ENCODE measurements at regions not wholly inside any gene's neighbourhood (a gene's known extent, or its start where the extent isn't known, plus 50 kb on each side); places are given as distances from the start of the nearest gene placed in this dataset.

DNA sequence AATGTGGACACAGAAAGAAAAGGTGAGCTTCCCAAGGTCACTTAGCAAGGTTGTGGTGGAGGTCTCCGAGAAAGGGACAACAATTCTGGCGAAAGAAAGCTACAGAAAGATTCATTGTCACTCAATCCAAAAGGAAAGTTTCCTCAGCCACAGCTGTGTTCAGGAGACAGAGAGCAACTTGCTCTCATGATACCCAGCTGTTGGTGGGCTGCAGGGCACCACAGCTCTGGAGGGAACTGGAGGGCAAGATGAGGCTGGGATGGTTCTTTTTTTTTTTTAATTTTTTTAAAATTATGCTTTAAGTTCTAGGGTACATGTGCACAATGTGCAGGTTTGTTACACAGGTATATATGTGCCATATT lies 50.7 kb upstream of the VTCN1 start:
- no peak for DNase-seq (ENCODE audit: low read depth)
- TF ChIP-seq, protein P1, sequence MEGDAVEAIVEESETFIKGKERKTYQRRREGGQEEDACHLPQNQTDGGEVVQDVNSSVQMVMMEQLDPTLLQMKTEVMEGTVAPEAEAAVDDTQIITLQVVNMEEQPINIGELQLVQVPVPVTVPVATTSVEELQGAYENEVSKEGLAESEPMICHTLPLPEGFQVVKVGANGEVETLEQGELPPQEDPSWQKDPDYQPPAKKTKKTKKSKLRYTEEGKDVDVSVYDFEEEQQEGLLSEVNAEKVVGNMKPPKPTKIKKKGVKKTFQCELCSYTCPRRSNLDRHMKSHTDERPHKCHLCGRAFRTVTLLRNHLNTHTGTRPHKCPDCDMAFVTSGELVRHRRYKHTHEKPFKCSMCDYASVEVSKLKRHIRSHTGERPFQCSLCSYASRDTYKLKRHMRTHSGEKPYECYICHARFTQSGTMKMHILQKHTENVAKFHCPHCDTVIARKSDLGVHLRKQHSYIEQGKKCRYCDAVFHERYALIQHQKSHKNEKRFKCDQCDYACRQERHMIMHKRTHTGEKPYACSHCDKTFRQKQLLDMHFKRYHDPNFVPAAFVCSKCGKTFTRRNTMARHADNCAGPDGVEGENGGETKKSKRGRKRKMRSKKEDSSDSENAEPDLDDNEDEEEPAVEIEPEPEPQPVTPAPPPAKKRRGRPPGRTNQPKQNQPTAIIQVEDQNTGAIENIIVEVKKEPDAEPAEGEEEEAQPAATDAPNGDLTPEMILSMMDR (IDR thresholded peaks at IDR 0.05; ENCODE audit: insufficient read depth, low read length), result no peak

DNA sequence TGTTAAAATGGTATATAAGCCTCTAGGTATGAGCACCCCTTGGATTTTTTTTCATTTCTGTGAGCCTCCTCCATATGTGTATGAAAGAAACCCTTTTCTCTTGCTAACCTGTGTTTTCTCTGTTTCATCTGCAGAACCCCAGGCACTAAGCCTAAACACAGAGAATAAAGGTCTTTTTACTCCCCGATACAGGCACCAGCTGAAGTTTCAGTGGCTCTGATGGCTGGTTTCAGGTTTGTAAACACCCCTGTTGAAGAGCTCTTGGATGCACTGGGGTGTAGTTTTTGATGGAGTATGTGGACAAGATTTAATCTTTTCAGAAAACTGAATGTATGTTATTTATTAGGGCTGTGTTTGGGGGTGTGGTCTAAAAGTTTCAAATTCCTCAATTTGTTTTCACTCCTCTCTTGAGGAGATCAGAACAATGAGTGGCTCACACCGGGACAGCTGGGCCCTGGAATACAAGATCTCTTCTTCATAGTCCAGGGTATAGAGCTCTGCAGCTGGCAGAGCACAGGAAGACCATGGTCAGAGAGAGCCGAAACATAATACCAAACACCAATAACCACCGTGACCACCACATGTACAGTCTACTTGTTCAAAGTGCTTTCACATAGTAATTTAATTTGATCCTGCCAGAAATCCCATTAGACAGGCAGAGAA lies 50.2 kb upstream of the VTCN1 start:
- H3K4me3 ChIP-seq (ENCODE audit: low read depth, low read length), result no peak overlapping the region
- TF ChIP-seq, protein P1 (IDR thresholded peaks at IDR 0.05; ENCODE audit: insufficient read depth, low read length), result no peak
- no peak for DNase-seq (ENCODE audit: low read depth)

More for the DNA sequence above, 50.7 kb upstream of the VTCN1 start:
- no peak overlapping the region for H3K4me3 ChIP-seq (ENCODE audit: low read depth, low read length)
